ENCODE measurements at regions not wholly inside any gene's neighbourhood (a gene's known extent, or its start where the extent isn't known, plus 50 kb on each side); places are given as distances from the start of the nearest gene placed in this dataset.

- no peak for DNase-seq
- TF ChIP-seq EZH2 (optimal IDR thresholded peaks at IDR 0.05; ENCODE audit: low read depth, low read length) (no peak), CTCF (IDR thresholded peaks at IDR 0.05; ENCODE audit: low read length) (no peak), EZH2phosphoT487 (IDR thresholded peaks at IDR 0.05; ENCODE audit: low read length) (no peak)
- H3K27me3 ChIP-seq (replicated peaks; ENCODE audit: insufficient read depth, low read length), result no peaks in the 10 kb centered on the region
Observed at GRCh38 chr18:64886995-64887394, 738.1 kb upstream of the LINC00305 start.

GRCh38 chr18:64882896-64883295 is 734.0 kb upstream of the LINC00305 start:
- Histone ChIP-seq H3K4me2 (ENCODE audit: low read depth, low read length) (no peak overlapping the region), H3F3A (ENCODE audit: insufficient read depth, low read length) (no peaks in the 10 kb centered on the region), H3K4me1 (ENCODE audit: low read length) (no peaks in the 10 kb centered on the region), H2AFZ (ENCODE audit: low read length) (no peak overlapping the region), H3K4me3 (ENCODE audit: low read length) (no peak overlapping the region), H4K20me1 (ENCODE audit: insufficient read depth, low read length) (no peaks in the 10 kb centered on the region), H3K9me2 (replicated peaks; ENCODE audit: insufficient read depth, low read length) (no peaks in the 10 kb centered on the region), H3K9me3 (replicated peaks; ENCODE audit: insufficient read depth, low read length) (no peaks in the 10 kb centered on the region), H3K27ac (ENCODE audit: low read length) (no peak overlapping the region), H3K36me3 (replicated peaks; ENCODE audit: insufficient read depth, low read length) (no peaks in the 10 kb centered on the region), H3K27me3 (replicated peaks; ENCODE audit: insufficient read depth, low read length) (no peaks in the 10 kb centered on the region), H3K79me2 (ENCODE audit: low read length) (no peaks in the 10 kb centered on the region), H3K9ac (ENCODE audit: low read length) (no peak overlapping the region)
- no peak for TF ChIP-seq EZH2 (optimal IDR thresholded peaks at IDR 0.05; ENCODE audit: low read depth, low read length)
- no peak for TF ChIP-seq EZH2phosphoT487 (IDR thresholded peaks at IDR 0.05; ENCODE audit: low read length)
- TF ChIP-seq CTCF (IDR thresholded peaks at IDR 0.05; ENCODE audit: low read length), result no peak
- DNase-seq, result no peak

More at GRCh38 chr18:64886995-64887394, 738.1 kb upstream of the LINC00305 start:
- no peak overlapping the region for H3K27ac ChIP-seq (ENCODE audit: low read length)
- no peaks in the 10 kb centered on the region for H3K9me2 ChIP-seq (replicated peaks; ENCODE audit: insufficient read depth, low read length)
- H3K79me2 ChIP-seq (ENCODE audit: low read length), result no peaks in the 10 kb centered on the region
- H3F3A ChIP-seq (ENCODE audit: insufficient read depth, low read length), result no peaks in the 10 kb centered on the region
- H3K4me1 ChIP-seq (ENCODE audit: low read length), result no peaks in the 10 kb centered on the region
- no peaks in the 10 kb centered on the region for H3K9me3 ChIP-seq (replicated peaks; ENCODE audit: insufficient read depth, low read length)
- no peak overlapping the region for H3K9ac ChIP-seq (ENCODE audit: low read length)
- H2AFZ ChIP-seq (ENCODE audit: low read length), result no peak overlapping the region
- no peak overlapping the region for H3K4me2 ChIP-seq (ENCODE audit: low read depth, low read length)
- no peaks in the 10 kb centered on the region for H3K36me3 ChIP-seq (replicated peaks; ENCODE audit: insufficient read depth, low read length)
- no peaks in the 10 kb centered on the region for H4K20me1 ChIP-seq (ENCODE audit: insufficient read depth, low read length)
- no peak overlapping the region for H3K4me3 ChIP-seq (ENCODE audit: low read length)

GRCh38 chr18:64876833-64877232 is 727.9 kb upstream of the LINC00305 start:
- no peaks in the 10 kb centered on the region for H3F3A ChIP-seq (ENCODE audit: insufficient read depth, low read length)
- DNase-seq, result no peak
- no peaks in the 10 kb centered on the region for H3K36me3 ChIP-seq (replicated peaks; ENCODE audit: insufficient read depth, low read length)
- H3K27me3 ChIP-seq (replicated peaks; ENCODE audit: insufficient read depth, low read length), result no peaks in the 10 kb centered on the region
- TF ChIP-seq EZH2phosphoT487 (IDR thresholded peaks at IDR 0.05; ENCODE audit: low read length), result no peak
- TF ChIP-seq EZH2 (optimal IDR thresholded peaks at IDR 0.05; ENCODE audit: low read depth, low read length), result no peak
- no peak for TF ChIP-seq CTCF (IDR thresholded peaks at IDR 0.05; ENCODE audit: low read length)
- no peaks in the 10 kb centered on the region for H3K9me3 ChIP-seq (replicated peaks; ENCODE audit: insufficient read depth, low read length)
- no peak overlapping the region for H2AFZ ChIP-seq (ENCODE audit: low read length)
- H3K4me3 ChIP-seq (ENCODE audit: low read length), result no peak overlapping the region
- H3K79me2 ChIP-seq (ENCODE audit: low read length), result no peaks in the 10 kb centered on the region
- H3K27ac ChIP-seq (ENCODE audit: low read length), result no peak overlapping the region
- H4K20me1 ChIP-seq (ENCODE audit: insufficient read depth, low read length), result no peaks in the 10 kb centered on the region
- H3K4me2 ChIP-seq (ENCODE audit: low read depth, low read length), result no peak overlapping the region
- H3K4me1 ChIP-seq (ENCODE audit: low read length), result no peaks in the 10 kb centered on the region
- no peaks in the 10 kb centered on the region for H3K9me2 ChIP-seq (replicated peaks; ENCODE audit: insufficient read depth, low read length)
- H3K9ac ChIP-seq (ENCODE audit: low read length), result no peak overlapping the region

Data from MM.1S (cell line).